ENCODE measurements at regions not wholly inside any gene's neighbourhood (a gene's known extent, or its start where the extent isn't known, plus 50 kb on each side); places are given as distances from the start of the nearest gene placed in this dataset.

DNA sequence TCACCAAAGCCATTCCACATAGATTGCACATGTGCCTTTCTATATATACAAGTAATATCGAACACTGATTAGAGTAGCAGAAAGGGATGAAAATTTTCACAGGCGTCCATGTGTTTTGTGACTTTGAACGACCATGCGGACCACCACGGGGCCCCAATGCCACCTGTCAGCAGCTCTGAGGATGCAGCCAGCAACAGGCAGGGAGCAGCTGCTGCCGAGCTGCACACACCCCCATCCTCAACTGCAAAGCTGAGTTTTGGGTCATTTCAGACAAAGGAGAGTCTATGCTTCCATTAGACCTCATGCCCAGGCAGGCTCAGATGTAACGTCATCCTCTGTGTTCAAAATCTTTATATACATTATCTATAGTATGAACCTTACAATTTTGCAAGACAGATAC lies 503.8 kb downstream of the IRX1 start:
- Mint-ChIP-seq H3K4me3 (no peak overlapping the region), H3K9me3 (peaks cover 7 to 16% of the 10 kb centered on the region in 2 donors), H3K27me3 (no peaks in the 10 kb centered on the region), H3K36me3 (ENCODE audit: insufficient read depth) (no peaks in the 10 kb centered on the region), H3K27ac (no peak overlapping the region), H3K4me1 (ENCODE audit: low read depth in 2 of 2) (no peaks in the 10 kb centered on the region)
- no peak for ATAC-seq (replicated peaks)
- no peak for DNase-seq

DNA sequence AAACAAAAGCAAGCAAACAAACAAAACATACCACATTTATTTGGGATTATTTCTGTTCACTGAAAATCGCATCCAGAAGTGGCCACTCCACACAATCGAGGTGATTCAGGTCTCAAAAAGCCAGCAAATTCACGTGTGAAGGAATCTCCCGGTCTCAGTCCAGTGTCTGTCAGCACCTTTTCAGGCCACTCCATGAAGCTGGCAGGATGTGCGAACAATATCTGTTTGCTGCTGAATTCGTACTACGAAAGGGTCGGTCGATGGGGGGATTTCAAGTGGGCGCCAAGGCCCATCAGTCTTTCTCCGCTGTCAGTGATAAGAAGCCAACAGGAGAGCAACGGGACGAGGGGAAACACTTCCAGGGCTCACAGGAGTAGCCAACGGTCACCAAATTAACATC lies 505.1 kb downstream of the IRX1 start:
- no peak overlapping the region for H3K4me3 Mint-ChIP-seq
- H3K27ac Mint-ChIP-seq = no peak overlapping the region
- H3K27me3 Mint-ChIP-seq = no peaks in the 10 kb centered on the region
- DNase-seq = no peak
- no peaks in the 10 kb centered on the region for H3K4me1 Mint-ChIP-seq (ENCODE audit: low read depth in 2 of 2)
- peaks cover 2 to 8% of the 10 kb centered on the region in 2 donors for H3K9me3 Mint-ChIP-seq
- ATAC-seq (replicated peaks) = no peak
- H3K36me3 Mint-ChIP-seq (ENCODE audit: insufficient read depth) = no peaks in the 10 kb centered on the region

DNA sequence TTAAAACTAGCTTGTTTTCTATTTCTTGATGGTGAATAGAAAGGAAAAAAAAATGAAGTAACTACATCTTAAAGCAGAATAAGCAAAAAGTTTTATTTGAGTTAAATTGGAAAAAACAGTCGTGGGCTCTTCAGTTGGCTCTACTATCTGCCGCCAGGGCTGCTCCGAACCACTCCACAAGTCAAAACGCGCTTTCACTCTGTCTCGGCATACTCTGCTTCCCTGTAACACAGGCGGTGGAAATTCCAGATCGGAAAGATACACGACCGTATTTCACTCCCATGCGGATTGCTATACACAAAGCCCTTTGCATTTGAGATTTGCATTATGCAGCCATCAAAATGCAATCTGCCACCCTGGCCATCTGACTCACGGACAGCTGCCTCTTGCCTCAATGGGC lies 505.6 kb downstream of the IRX1 start:
- H3K36me3 Mint-ChIP-seq (ENCODE audit: insufficient read depth) = no peaks in the 10 kb centered on the region
- DNase-seq (no peak), ATAC-seq (replicated peaks) (no peak)
- no peak overlapping the region for H3K4me3 Mint-ChIP-seq
- peaks cover 5 to 7% of the 10 kb centered on the region in 2 donors for H3K9me3 Mint-ChIP-seq
- H3K27me3 Mint-ChIP-seq = no peaks in the 10 kb centered on the region
- H3K27ac Mint-ChIP-seq = no peak overlapping the region
- no peaks in the 10 kb centered on the region for H3K4me1 Mint-ChIP-seq (ENCODE audit: low read depth in 2 of 2)

DNA sequence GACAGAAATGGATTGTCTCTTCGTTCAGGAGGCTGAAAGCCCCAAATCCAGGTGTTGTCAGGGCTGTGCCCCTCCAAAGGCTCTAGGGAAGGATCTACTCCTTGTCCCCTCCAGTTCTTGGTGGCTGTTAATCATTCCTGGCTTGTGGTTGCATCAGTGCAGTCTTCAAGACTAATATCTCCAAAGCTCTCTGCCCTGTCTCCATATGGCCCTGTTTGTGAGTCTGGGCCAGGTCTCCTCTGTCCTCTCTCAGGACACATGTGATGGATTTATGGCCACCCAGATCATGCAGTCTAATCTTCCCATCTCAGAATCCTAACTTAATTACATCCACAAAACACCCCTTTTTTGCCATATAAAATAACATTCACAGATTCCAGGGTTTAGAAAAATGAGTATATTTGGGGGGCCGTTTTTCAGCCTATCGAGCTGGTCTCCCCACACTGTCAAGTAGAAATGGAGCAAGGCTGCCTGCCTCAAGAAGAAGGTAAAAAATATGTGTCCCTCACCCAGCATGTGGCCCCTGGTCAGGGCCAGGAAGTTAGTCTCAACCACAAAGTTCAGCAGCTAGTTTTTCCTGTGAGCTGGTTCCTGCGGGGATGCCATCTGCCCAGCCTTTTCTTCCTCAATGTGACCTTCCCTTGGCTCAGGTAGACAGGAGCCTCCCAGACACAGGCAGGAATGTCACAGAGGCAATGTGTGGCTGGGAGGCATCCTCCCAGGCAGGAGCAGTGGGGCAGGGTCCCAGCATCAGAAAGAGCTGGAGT lies 509.4 kb downstream of the IRX1 start:
- peaks cover 4 to 6% of the 10 kb centered on the region in 2 donors for H3K9me3 Mint-ChIP-seq
- H3K4me1 Mint-ChIP-seq (ENCODE audit: low read depth in 2 of 2) = no peaks in the 10 kb centered on the region
- H3K27me3 Mint-ChIP-seq = no peaks in the 10 kb centered on the region
- no peak overlapping the region for H3K27ac Mint-ChIP-seq
- DNase-seq (no peak), ATAC-seq (replicated peaks) (no peak)
- H3K4me3 Mint-ChIP-seq = no peak overlapping the region
- H3K36me3 Mint-ChIP-seq (ENCODE audit: insufficient read depth) = no peaks in the 10 kb centered on the region

DNA sequence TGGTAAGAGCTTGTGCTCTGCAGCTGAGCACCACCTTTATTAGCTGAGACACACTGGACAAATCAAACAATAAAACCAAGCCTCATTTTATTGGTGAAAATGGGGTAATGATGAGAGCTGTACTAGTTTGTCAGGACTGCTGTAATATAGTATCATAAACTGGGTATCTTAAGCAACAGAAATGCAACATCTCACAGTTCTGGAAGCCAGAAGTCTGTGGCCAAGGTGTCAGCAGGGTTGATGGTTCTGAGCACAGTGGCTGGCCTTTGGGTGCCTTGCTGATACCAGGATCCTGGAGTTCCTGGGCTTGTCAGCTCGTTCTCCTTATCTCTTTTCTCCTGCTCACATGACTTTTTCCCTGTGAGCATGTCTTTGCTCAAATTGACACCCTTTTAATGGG lies 513.1 kb downstream of the IRX1 start:
- Mint-ChIP-seq H3K27me3 (no peaks in the 10 kb centered on the region), H3K9me3 (peaks cover 5 to 12% of the 10 kb centered on the region in 2 donors), H3K4me3 (no peak overlapping the region), H3K27ac (no peak overlapping the region), H3K36me3 (ENCODE audit: insufficient read depth) (no peaks in the 10 kb centered on the region), H3K4me1 (ENCODE audit: low read depth in 2 of 2) (no peaks in the 10 kb centered on the region)
- DNase-seq (no peak), ATAC-seq (replicated peaks) (no peak)

DNA sequence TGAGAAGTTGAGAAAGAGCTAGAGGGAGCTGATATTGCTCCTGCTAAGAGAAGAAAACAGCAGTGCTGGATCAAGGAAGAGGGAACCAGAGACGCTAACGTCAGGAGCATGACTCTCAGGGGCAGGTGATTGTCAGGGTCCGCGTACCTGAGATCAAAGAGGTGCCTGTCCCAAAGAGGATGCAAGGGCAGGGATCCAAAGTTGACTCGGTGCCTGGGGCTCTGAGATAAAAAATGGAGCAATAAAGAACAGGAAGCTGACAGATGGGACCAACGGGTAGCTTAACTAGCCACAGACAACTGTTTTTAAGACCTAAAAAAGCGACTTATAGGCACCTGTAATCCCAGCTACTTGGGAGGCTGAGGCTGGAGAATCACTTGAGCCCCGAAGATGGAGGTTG lies 517.8 kb downstream of the IRX1 start:
- Mint-ChIP-seq H3K36me3 (ENCODE audit: insufficient read depth) (no peaks in the 10 kb centered on the region), H3K27me3 (no peaks in the 10 kb centered on the region), H3K9me3 (peaks cover 6 to 14% of the 10 kb centered on the region in 2 donors), H3K27ac (no peak overlapping the region), H3K4me1 (ENCODE audit: low read depth in 2 of 2) (no peaks in the 10 kb centered on the region), H3K4me3 (no peak overlapping the region)
- no peak for ATAC-seq (replicated peaks)
- no peak for DNase-seq

DNA sequence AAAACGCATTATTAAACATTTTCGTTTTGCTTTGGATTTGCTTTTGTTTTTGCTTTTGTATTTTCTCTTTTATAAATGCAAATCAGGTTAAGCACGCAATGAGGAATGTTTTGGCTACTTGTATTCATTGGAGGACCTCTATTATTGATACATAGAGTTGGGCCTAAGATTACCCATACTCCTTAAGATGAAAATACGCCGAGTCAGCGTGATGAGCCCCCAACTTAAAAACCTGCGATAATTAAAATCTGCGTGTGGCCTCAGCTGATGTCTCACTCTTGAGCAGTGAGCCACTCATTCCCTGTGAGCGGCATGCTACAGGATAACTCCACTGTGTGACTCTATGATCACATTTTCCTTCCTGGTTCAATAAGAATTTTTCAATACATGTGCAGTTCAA lies 518.3 kb downstream of the IRX1 start:
- Mint-ChIP-seq H3K9me3 (peaks cover 6 to 14% of the 10 kb centered on the region in 2 donors), H3K27ac (no peak overlapping the region), H3K27me3 (no peaks in the 10 kb centered on the region), H3K4me1 (ENCODE audit: low read depth in 2 of 2) (no peaks in the 10 kb centered on the region), H3K36me3 (ENCODE audit: insufficient read depth) (no peaks in the 10 kb centered on the region), H3K4me3 (no peak overlapping the region)
- no peak for DNase-seq
- no peak for ATAC-seq (replicated peaks)

DNA sequence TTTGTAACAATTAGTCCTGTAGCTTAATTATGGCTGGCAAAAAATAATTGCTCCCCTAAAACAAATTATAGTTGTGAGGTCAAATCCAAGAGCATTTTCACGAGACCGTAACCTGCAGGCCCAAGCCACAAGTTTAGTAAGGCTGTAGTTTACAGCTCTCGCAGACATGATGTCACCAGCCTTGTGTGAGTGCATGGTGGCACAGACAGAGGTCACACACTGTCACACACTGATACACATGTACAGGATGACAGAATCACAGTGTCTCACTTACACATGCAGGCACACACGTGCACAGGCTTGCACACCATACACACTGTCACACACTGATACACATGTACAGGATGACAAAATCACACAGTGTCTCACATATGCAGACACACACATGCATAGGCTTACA lies 518.8 kb downstream of the IRX1 start:
- no peak for DNase-seq
- no peak for ATAC-seq (replicated peaks)
- Mint-ChIP-seq H3K4me1 (ENCODE audit: low read depth in 2 of 2) (no peaks in the 10 kb centered on the region), H3K4me3 (no peak overlapping the region), H3K9me3 (peaks cover 6 to 14% of the 10 kb centered on the region in 2 donors), H3K27ac (no peak overlapping the region), H3K36me3 (ENCODE audit: insufficient read depth) (no peaks in the 10 kb centered on the region), H3K27me3 (no peaks in the 10 kb centered on the region)

DNA sequence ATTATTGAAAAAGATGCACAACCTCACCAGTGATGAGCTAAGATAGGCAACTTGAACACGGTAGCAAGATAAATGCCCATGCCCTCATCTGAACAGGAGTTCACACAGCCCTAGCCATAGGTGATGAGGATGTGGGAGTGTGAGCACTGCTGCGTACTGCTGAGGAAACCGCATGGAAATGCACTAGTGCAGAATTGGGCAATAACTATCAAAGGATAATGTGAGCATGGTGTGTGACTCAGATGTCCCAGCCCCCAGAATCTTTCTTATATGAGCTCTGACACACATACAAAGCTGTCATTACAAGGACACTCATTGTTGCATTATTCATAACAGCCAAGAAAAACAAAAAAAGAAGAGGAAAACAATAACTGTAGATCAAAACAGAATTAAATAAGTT lies 521.2 kb downstream of the IRX1 start:
- no peaks in the 10 kb centered on the region for H3K4me1 Mint-ChIP-seq (ENCODE audit: low read depth in 2 of 2)
- DNase-seq = no peak
- no peaks in the 10 kb centered on the region for H3K27me3 Mint-ChIP-seq
- no peak overlapping the region for H3K4me3 Mint-ChIP-seq
- no peak overlapping the region for H3K27ac Mint-ChIP-seq
- H3K9me3 Mint-ChIP-seq = peaks cover 6 to 27% of the 10 kb centered on the region in 2 donors
- ATAC-seq (replicated peaks) = no peak
- H3K36me3 Mint-ChIP-seq (ENCODE audit: insufficient read depth) = no peaks in the 10 kb centered on the region

DNA sequence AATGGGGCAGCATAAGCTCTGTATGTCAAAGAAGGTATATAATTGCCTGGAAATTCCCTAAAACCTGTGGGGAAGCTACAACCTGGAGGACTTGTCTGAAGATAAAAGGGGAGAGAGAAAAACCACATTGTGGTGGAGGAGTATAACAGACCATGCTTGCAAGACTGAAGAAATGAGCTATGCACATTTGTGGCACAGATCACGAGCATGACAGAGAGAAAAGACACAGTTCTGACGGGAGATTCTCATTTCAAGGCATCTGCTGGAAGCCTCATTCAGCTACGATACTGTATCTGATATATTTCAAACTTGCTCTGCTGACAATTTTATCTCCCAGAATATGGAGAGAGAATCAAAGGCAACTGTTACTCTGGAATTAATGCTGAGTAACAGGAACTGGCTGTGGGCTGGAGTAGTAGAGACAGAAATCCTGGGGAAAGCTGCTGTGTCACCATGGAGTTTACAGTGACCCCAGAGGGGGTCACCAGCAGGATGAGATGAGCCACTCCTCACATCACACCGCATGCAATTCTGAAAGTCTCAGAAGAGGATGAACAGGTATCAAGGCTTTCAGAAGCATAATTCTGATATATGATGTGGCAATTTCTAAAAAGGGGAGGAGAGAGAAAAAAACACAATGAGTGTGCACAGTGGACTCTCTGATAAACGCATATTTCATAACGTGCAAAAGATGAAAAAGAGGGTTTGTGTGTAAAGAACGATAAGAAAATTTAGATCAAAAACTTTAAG lies 528.8 kb downstream of the IRX1 start:
- no peaks in the 10 kb centered on the region for H3K4me1 Mint-ChIP-seq (ENCODE audit: low read depth in 2 of 2)

DNA sequence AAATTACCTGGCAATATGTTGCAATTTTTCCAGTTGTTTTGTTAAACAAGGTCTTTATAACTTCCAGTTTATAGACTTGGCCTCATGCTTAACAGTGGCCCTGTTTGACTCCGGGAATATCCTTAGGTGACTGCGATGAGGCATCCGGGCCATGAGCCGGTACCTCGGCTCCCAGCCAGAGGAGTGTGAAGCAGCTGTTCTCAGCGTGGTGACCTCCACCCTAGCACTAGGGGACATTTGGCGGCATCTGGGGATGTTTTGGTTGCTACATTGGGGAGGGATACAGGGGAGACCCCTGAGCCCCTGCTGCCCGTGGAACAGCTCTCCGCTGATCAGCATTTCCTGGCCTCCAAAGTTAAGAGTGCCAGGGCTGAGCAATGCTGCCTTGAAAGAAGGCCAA lies 533.4 kb downstream of the IRX1 start:
- Mint-ChIP-seq H3K27ac (no peak overlapping the region), H3K4me1 (ENCODE audit: low read depth in 2 of 2) (no peaks in the 10 kb centered on the region), H3K36me3 (ENCODE audit: insufficient read depth) (peaks cover 2% of the 10 kb centered on the region), H3K4me3 (no peak overlapping the region), H3K9me3 (peaks cover 10 to 27% of the 10 kb centered on the region in 2 donors), H3K27me3 (no peaks in the 10 kb centered on the region)
- no peak for ATAC-seq (replicated peaks)
- no peak for DNase-seq

More for the DNA sequence above, 528.8 kb downstream of the IRX1 start:
- no peak overlapping the region for H3K27ac Mint-ChIP-seq
- H3K36me3 Mint-ChIP-seq (ENCODE audit: insufficient read depth) = no peaks in the 10 kb centered on the region
- DNase-seq (no peak), ATAC-seq (replicated peaks) (no peak)
- H3K27me3 Mint-ChIP-seq = no peaks in the 10 kb centered on the region
- H3K9me3 Mint-ChIP-seq = peaks cover 11 to 35% of the 10 kb centered on the region in 2 donors
- no peak overlapping the region for H3K4me3 Mint-ChIP-seq

DNA sequence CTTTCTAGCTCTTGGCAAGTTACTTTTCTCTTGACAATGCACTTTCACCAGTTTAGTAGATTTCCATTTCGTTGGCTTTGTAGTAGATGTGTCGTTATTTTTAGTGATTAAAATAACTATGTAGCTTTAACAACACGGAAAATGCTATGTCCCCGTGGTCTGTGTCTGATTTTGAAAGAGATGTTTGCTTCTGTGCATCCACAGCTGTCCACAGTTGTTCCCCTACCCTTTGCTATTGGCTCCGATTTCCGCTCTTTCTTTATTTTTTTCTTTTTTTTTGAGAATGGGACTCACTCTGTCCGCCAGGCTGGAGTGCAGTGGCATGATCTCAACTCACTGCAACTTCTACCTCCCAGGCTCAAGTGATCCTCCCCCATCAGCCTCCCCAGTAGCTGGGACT lies 533.9 kb downstream of the IRX1 start:
- ATAC-seq (replicated peaks) (no peak), DNase-seq (no peak)
- H3K9me3 Mint-ChIP-seq = peaks cover 6 to 22% of the 10 kb centered on the region in 2 donors
- H3K36me3 Mint-ChIP-seq (ENCODE audit: insufficient read depth) = peaks cover 2% of the 10 kb centered on the region
- no peaks in the 10 kb centered on the region for H3K27me3 Mint-ChIP-seq
- H3K4me3 Mint-ChIP-seq = no peak overlapping the region
- no peaks in the 10 kb centered on the region for H3K4me1 Mint-ChIP-seq (ENCODE audit: low read depth in 2 of 2)
- no peak overlapping the region for H3K27ac Mint-ChIP-seq

DNA sequence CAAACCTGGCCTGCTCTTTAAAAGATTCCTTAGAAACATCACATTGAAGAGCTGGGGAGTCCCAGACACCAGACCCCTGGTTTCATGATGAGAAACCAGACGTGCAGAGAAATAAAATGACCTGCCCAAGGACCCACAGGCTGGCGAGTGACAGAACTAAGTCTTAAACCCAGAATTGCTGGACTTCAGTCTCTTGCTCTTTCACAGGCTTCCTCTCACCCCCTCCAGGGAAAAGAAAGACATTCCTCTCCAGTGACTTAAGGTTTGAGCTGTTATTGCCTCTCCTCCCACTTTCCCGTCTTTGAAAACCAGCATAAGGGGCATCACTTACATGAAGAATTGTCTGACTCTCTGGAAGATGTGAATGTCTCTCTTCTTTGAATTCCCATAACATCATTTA lies 535.2 kb downstream of the IRX1 start:
- no peaks in the 10 kb centered on the region for H3K27me3 Mint-ChIP-seq
- no peak overlapping the region for H3K27ac Mint-ChIP-seq
- peaks cover 2% of the 10 kb centered on the region for H3K36me3 Mint-ChIP-seq (ENCODE audit: insufficient read depth)
- H3K4me1 Mint-ChIP-seq (ENCODE audit: low read depth in 2 of 2) = no peaks in the 10 kb centered on the region
- DNase-seq (no peak), ATAC-seq (replicated peaks) (no peak)
- peaks cover 1 to 15% of the 10 kb centered on the region in 2 donors for H3K9me3 Mint-ChIP-seq
- no peak overlapping the region for H3K4me3 Mint-ChIP-seq

DNA sequence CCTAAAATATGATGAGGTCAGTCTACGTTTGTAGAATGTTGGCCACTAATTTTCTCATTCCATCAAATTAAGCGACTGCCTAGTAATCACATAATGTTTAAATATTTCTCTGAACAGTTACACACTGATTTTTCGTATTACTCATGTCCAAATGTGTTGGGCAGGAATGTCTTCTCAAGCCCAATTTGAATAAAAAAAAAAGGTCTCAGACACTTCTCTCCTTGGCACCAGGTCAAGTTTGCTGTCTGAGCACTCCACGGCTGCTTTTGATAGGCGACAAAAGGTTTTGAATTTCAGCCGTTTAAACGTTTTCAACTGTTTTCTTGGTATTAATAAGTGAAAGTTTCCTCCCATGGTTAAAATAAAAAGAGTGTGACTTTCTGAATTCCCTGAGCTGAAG lies 542.1 kb downstream of the IRX1 start:
- ATAC-seq (replicated peaks) (no peak), DNase-seq (no peak)
- H3K27me3 Mint-ChIP-seq = no peaks in the 10 kb centered on the region
- peaks cover 5 to 8% of the 10 kb centered on the region in 2 donors for H3K9me3 Mint-ChIP-seq
- no peak overlapping the region for H3K4me3 Mint-ChIP-seq
- no peaks in the 10 kb centered on the region for H3K4me1 Mint-ChIP-seq (ENCODE audit: low read depth in 2 of 2)
- no peak overlapping the region for H3K27ac Mint-ChIP-seq
- peaks cover 3% of the 10 kb centered on the region for H3K36me3 Mint-ChIP-seq (ENCODE audit: insufficient read depth)

All from effector memory CD8-positive, alpha-beta T cell (primary cell).